ENCODE measurements at regions not wholly inside any gene's neighbourhood (a gene's known extent, or its start where the extent isn't known, plus 50 kb on each side); places are given as distances from the start of the nearest gene placed in this dataset.
A peak's percentile ranks its signal among the peaks of the same experiment; 100 is the strongest.

GRCh38 chr2:186995092-186995491 lies 146.1 kb upstream of the ZSWIM2 start:
- no peak for TF ChIP-seq CTCF (IDR thresholded peaks at IDR 0.05)

GRCh38 chr2:186992597-186992996 lies 143.6 kb upstream of the ZSWIM2 start:
- TF ChIP-seq CTCF (IDR thresholded peaks at IDR 0.05) (no peak), ZFX (IDR thresholded peaks at IDR 0.05; ENCODE audit: borderline replicate concordance) (no peak)

More at GRCh38 chr2:186995092-186995491, 146.1 kb upstream of the ZSWIM2 start:
- no peak overlapping the region for H3K27ac ChIP-seq

DNA sequence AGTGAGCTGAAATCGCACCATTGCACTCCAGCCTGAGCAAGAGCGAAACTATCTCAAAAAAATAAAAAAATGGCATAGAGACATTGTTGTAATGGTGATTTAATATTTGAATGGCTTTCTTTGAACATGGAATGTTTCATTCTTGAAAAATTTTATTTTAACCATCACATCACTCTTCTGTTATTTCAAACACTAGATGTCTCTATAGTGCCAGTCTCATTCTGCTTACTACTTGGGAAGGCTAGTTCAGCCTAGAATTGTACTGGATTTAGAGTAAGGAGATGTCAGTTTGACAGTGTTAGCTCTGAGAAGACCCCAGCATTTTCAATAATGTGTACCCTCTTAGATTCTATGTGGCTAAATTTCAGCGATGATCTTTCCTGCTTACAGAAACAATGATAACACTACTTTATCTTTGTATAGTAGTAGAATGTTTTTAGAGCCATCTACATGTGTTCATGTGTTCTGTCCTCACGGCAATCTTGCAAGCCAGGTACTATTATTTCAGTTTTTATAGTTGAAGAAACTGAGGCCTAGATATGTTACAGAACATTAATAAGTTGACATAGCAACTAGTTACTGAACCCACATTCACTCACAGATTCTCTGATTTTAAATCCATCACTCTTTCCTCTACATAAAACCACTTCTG lies 142.9 kb upstream of the ZSWIM2 start:
- H3K27ac ChIP-seq, result no peak overlapping the region
- TF ChIP-seq CTCF (IDR thresholded peaks at IDR 0.05) (peak; percentile 19; the same call in 1 of the 2 replicates), ZFX (IDR thresholded peaks at IDR 0.05; ENCODE audit: borderline replicate concordance) (no peak)

More at GRCh38 chr2:186992597-186992996, 143.6 kb upstream of the ZSWIM2 start:
- H3K27ac ChIP-seq, result no peak overlapping the region

GRCh38 chr2:186984966-186985365 lies 136.0 kb upstream of the ZSWIM2 start:
- H3K27ac ChIP-seq, result no peak overlapping the region
- TF ChIP-seq ZFX (IDR thresholded peaks at IDR 0.05; ENCODE audit: borderline replicate concordance) (no peak), CTCF (IDR thresholded peaks at IDR 0.05) (no peak)

GRCh38 chr2:186984481-186984880 lies 135.5 kb upstream of the ZSWIM2 start:
- no peak for TF ChIP-seq CTCF (IDR thresholded peaks at IDR 0.05)
- TF ChIP-seq ZFX (IDR thresholded peaks at IDR 0.05; ENCODE audit: borderline replicate concordance), result no peak

GRCh38 chr2:186980787-186981550 lies 132.0 kb upstream of the ZSWIM2 start:
- TF ChIP-seq CTCF (IDR thresholded peaks at IDR 0.05) (no peak), ZFX (IDR thresholded peaks at IDR 0.05; ENCODE audit: borderline replicate concordance) (no peak)
- H3K27ac ChIP-seq, result no peak overlapping the region

More at GRCh38 chr2:186984481-186984880, 135.5 kb upstream of the ZSWIM2 start:
- H3K27ac ChIP-seq, result no peak overlapping the region

- TF ChIP-seq CTCF (IDR thresholded peaks at IDR 0.05) (no peak), ZFX (IDR thresholded peaks at IDR 0.05; ENCODE audit: borderline replicate concordance) (no peak)
Measured at GRCh38 chr2:186980117-186980442, 131.1 kb upstream of the ZSWIM2 start.

More at GRCh38 chr2:186980117-186980442, 131.1 kb upstream of the ZSWIM2 start:
- no peak overlapping the region for H3K27ac ChIP-seq
